Ramos (cell line): ENCODE measurements at regions not wholly inside any gene's neighbourhood (a gene's known extent, or its start where the extent isn't known, plus 50 kb on each side); places are given as distances from the start of the nearest gene placed in this dataset.
"Not testable (repeated sequence)": the region's sequence is repeated elsewhere in the genome, so short reads cannot be mapped to it uniquely, and the experiment has no call there.

Experiments used
- in situ Hi-C: fragments of 300-500 bp; cut with MboI; formaldehyde crosslinking; loops from one replicate; pipeline ENCODE4 v1.14.3; 2022; ENCODE audit warnings: low sequenced_read_pairs; ENCODE audit not compliant: unreplicated experiment

DNA sequence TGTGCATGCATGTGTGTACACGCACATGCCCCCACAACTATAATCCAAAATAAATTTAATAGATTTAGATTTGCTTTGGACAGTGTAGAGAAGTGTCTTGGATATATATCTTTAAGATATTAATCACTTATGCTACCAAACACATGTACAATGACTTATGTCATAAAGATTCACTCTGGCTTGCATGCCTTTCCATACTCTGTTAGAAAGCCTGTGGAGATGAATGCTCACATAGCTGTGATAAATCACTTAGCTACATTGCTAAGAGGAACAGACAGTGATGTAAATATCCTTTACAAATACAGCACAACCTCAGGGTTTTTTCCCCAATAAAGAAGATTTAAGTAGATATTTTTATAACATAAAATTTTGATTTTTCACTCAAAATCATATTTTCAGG is 2484.8 kb upstream of the PCDH20 start:
- in situ Hi-C loops = no loop called here

GRCh38 chr13:63896321-63896720 is 2480.7 kb upstream of the PCDH20 start:
- in situ Hi-C loops = no loop called here

- in situ Hi-C loops = no loop called here
Measured at GRCh38 chr13:63882052-63882451, 2466.4 kb upstream of the PCDH20 start.

- in situ Hi-C loops = no loop called here
Measured at GRCh38 chr13:63880705-63881104, 2465.1 kb upstream of the PCDH20 start.

GRCh38 chr13:63873936-63874335 is 2458.3 kb upstream of the PCDH20 start:
- in situ Hi-C loops = no loop called here

GRCh38 chr13:63864171-63864902 is 2448.7 kb upstream of the PCDH20 start:
- in situ Hi-C loops = no loop called here

DNA sequence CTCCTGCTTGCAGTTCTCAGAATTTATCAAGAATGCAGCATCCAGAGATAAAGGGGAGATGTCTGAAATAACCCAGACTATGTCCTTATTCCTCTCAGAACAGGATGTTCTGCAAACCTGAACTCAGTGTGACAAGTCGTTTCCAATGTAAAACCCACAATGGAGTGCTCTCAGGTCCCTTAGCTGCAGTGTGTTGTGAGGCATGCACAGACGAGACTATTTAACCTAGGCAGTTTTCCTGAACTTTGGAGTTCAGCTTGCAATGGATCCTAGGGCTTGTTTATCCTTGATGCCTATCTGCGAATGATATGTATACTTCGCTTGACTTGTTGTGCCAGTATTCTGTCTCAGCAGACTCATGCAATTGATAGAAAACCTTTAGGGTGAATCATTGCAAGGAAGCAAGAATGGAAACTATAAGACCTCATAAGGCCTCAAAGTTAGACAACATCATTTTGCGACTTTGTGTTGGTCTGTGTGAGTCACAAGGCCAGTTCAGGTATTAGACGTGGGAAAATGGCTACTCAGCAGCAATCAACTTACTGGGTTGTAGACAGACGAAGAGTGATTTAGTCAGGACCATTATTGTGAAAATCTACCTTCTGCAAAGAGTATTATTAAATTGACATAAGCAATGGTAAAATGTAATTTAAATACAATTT is 2439.9 kb upstream of the PCDH20 start:
- in situ Hi-C loops = no loop called here

- in situ Hi-C loops = no loop called here
Measured at GRCh38 chr13:63853816-63854215, 2438.2 kb upstream of the PCDH20 start.

GRCh38 chr13:63851526-63851925 is 2435.9 kb upstream of the PCDH20 start:
- in situ Hi-C loops = no loop called here

DNA sequence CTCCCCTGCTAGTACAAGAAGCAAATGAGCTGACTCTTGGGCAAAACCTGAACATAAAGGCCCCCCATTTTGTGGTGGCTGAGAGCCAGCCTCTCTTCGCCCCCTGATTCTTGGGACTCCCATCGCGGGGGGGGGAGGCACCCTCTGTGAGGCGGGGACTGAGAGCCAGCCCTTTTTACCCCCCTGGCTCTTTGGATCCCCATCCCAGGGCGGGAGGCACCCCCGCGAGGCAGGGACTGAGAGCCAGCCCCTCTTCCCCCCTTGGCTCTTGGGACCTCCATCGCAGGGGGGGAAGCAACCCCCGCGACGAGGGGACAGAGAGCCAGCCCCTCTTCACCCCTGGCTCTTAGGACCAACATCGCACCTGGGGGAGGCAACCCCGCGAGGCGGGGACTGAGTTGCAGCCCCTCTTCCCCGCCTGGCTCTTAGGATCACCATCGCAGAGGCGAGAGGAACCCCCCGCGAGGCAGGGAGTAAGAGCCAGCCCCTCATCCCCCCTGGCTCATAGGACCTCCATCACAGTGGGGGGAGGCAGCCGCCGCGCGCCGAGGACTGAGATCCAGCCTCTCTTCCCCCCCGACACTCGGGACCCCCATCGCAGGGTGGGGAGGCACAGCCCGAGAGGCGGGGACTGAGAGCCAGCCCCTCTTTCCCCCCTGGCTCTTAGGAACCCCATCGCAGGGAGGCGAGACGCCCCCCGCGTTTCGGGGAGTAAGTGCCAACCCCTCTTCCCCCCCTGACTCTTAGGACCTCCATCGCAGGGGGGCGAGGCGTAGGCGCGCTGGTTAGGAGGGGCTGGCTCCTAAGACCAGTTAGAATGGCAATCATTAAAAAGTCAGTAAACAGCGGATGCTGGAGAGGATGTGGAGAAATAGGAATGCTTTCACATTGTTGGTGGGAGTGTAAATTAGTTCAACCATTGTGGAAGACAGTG is 2428.4 kb upstream of the PCDH20 start:
- in situ Hi-C loops = no loop called here

DNA sequence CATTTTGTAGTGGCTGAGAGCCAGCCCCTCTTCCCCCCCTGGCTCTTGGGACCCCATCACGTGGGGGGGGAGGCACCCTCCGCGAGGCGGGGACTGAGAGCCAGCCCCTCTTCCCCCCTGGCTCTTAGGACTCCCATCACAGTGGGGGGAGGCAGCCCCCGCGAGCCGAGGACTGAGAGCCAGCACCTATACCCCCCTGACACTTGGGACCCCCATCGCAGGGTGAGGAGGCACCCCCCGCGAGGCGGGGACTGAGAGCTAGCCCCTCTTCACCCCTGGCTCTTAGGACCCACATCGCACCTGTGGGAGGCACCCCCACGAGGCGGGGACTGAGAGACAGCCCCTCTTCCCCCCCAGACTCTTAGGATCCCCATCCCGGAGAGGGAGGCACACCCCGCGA is 2426.5 kb upstream of the PCDH20 start:
- in situ Hi-C loops = no loop called here

DNA sequence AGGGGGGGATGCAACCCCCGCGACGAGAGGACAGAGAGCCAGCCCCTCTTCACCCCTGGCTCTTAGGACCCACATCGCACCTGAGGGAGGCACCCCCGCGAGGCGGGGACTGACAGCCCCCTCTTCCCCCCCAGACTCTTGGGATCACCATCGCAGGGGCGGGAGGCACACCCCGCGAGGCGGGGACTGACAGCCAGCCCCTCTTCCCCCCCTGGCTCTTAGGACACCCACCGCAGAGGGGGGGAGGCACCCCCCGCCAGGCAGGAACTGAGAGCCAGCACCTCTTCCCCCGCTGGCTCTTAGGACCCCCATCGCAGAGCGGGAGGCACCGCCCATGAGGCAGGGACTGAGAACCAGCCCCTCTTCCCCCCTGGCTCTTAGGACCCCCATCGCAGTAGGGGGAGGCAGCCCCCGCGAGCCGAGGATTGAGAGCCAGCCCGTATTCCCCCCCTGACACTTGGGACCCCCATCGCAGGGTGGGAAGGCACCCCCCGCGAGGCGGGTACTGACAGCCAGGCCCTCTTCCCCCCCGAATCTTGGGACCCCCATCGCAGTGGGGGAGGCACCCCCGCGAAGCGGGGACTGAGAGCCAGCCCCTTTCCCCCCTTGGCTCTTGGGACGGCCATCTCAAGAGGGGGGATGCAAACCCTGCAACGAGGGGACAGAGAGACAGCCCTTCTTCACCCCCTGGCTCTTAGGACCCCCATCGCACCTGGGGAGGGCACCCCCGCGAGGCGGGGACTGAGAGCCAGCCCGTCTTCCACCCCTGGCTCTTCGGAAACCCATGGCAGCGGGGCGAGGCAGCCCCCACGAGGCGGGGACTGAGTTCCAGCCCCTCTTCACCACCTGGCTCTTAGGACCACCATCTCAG is 2425.1 kb upstream of the PCDH20 start:
- in situ Hi-C loops = no loop called here

- in situ Hi-C loops = no loop called here
Measured at GRCh38 chr13:63838366-63839110, 2422.9 kb upstream of the PCDH20 start.

GRCh38 chr13:63837701-63838100 is 2422.1 kb upstream of the PCDH20 start:
- in situ Hi-C loops = not testable (repeated sequence)

- in situ Hi-C loops = not testable (repeated sequence)
Measured at GRCh38 chr13:63829609-63830008, 2414.0 kb upstream of the PCDH20 start.

DNA sequence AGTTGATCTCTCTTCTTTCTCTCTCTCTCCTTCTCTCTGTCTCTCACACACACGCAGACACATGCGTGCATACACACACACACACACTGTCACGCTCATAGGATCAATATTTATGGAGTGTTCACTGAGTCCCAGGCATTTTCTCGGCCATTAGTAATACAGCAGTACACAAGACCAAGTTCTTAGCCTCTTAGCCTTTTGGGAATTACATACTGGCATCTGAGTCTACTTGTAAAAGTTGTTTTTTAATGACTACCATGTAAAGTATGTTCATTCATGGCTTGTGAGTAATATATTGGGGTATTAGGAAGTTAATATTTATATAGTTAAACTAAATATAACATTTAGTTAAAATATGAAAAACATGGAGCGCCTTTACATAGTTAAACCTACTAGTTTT is 2406.1 kb upstream of the PCDH20 start:
- in situ Hi-C loops = not testable (repeated sequence)

- in situ Hi-C loops = not testable (repeated sequence)
Measured at GRCh38 chr13:63811428-63812004, 2395.9 kb upstream of the PCDH20 start.

DNA sequence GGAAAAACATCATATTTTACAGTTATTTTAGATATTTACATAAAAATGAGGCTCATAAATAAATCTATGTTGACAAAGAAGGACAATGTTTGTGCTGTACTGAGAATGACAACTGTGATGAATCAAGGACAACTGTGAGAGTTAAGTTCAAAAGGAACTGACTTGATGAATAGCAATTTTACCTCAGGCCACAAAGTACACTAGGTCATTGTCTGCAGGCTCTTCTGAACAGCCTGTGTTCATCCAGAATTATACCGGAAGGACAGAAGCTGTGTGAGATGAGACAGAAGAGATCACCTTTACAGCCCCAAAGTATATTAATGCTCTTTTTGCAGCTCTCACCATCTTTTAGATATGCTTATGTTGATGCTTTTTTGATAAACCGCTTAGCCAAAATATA is 2375.5 kb upstream of the PCDH20 start:
- in situ Hi-C loops = not testable (repeated sequence)

GRCh38 chr13:63774133-63774532 is 2358.5 kb upstream of the PCDH20 start:
- in situ Hi-C loops = no loop called here
